H1 (cell line): ENCODE measurements at regions not wholly inside any gene's neighbourhood (a gene's known extent, or its start where the extent isn't known, plus 50 kb on each side); places are given as distances from the start of the nearest gene placed in this dataset.

Source experiments
- CTCF ChIA-PET: fragments of 300-600 bp; sonication (Branson Sonifier 250); formaldehyde crosslinking; loops from one replicate; lab custom pipeline; 2021; ENCODE audit not compliant: partially characterized antibody; lab: Charles Lee
- POLR2A ChIA-PET: fragments of 300-600 bp; sonication (Branson Sonifier 250); formaldehyde crosslinking; loops from one replicate; lab custom pipeline; 2021; ENCODE audit warnings: inconsistent platforms; ENCODE audit not compliant: partially characterized antibody; lab: Charles Lee
- DNase-seq, 2 experiments: peaks; one replicate each; pipeline versions ENCODE4 v3.0.0 to v3.0.0-alpha.2; 2010 to 2022; ENCODE audit warnings: low spot score in 2 of 2, low read depth in 1 of 2, mixed read lengths in 1 of 2
- FAIRE-seq: peaks from 2 replicates; lab custom pipeline; 2011; peaks lifted over from hg19 to GRCh38; lab: Jason Lieb, UNC
- H2AFZ ChIP-seq: 2 replicates; pipeline ENCODE4 v1.8.1; 2012; ENCODE audit warnings: low read length, inconsistent platforms
- H2AK5ac ChIP-seq: 2 replicates; pipeline ENCODE4 v1.6.1; 2013; ENCODE audit warnings: low read depth, low read length
- H2BK120ac ChIP-seq: replicated peaks from 2 replicates; pipeline ENCODE3; 2013; ENCODE audit warnings: low read depth, low read length, inconsistent platforms
- H2BK12ac ChIP-seq: 2 replicates; pipeline ENCODE4 v1.6.1; 2013; ENCODE audit warnings: low read depth, low read length
- H2BK15ac ChIP-seq: 2 replicates; pipeline ENCODE4 v1.6.1; 2013; ENCODE audit warnings: low read length
- H2BK20ac ChIP-seq: 2 replicates; pipeline ENCODE4 v1.6.1; 2013; ENCODE audit warnings: low read length
- H2BK5ac ChIP-seq: 2 replicates; pipeline ENCODE4 v1.6.1; 2013; ENCODE audit warnings: low read depth, low read length
- H3K14ac ChIP-seq: 2 replicates; pipeline ENCODE4 v1.6.1; 2013; ENCODE audit warnings: inconsistent platforms; ENCODE audit not compliant: insufficient read length
- H3K18ac ChIP-seq: 2 replicates; pipeline ENCODE4 v1.6.1; 2013; ENCODE audit warnings: low read length; ENCODE audit errors: extremely low read depth
- H3K23ac ChIP-seq: 2 replicates; pipeline ENCODE4 v1.6.1; 2013; ENCODE audit warnings: inconsistent platforms; ENCODE audit not compliant: insufficient read length
- H3K23me2 ChIP-seq: 2 replicates; pipeline ENCODE4 v1.6.1; 2013; ENCODE audit warnings: low read depth, low read length
- H3K27ac ChIP-seq: 2 replicates; pipeline ENCODE4 v1.6.1; 2011; ENCODE audit warnings: low read depth, low read length, inconsistent platforms
- H3K27me3 ChIP-seq, 4 experiments: replicated peaks in 1 of 4; 1 replicate in 1 of 4; 2 replicates in 3 of 4; pipeline versions ENCODE4 v1.6.1 to v1.8.1; 2011 to 2013; ENCODE audit warnings: low read length in 3 of 4, mild to moderate bottlenecking in 3 of 4, inconsistent platforms in 2 of 4, mixed read lengths in 2 of 4, moderate library complexity in 1 of 4; ENCODE audit not compliant: control insufficient read depth in 3 of 4, insufficient read depth in 3 of 4; ENCODE audit errors: extremely low read depth in 1 of 4
- H3K36me3 ChIP-seq, 4 experiments: 2 replicates each; pipeline versions ENCODE4 v1.6.1 to v1.8.1; 2011 to 2013; ENCODE audit warnings: mild to moderate bottlenecking in 4 of 4, low read length in 3 of 4, moderate library complexity in 2 of 4, control low read depth in 1 of 4, inconsistent platforms in 1 of 4; ENCODE audit not compliant: insufficient read depth in 4 of 4, control insufficient read depth in 2 of 4
- H3K4ac ChIP-seq: replicated peaks from 2 replicates; pipeline ENCODE3; 2013; ENCODE audit warnings: low read length, low read depth, mixed read lengths, inconsistent platforms; ENCODE audit not compliant: insufficient read length
- H3K4me1 ChIP-seq, 4 experiments: replicated peaks in 1 of 4; 1 replicate in 1 of 4; 2 replicates in 3 of 4; pipeline versions ENCODE4 v1.6.1 to v1.8.1; 2011 to 2013; ENCODE audit warnings: low read length in 3 of 4, inconsistent platforms in 2 of 4, mixed read lengths in 1 of 4; ENCODE audit not compliant: insufficient read depth in 4 of 4, control insufficient read depth in 3 of 4
- H3K4me2 ChIP-seq, 2 experiments: 2 replicates each; pipeline versions ENCODE4 v1.6.1 to v1.8.1; 2011 to 2013; ENCODE audit warnings: low read depth in 2 of 2, low read length in 2 of 2, control low read depth in 1 of 2, inconsistent platforms in 1 of 2, mild to moderate bottlenecking in 1 of 2; ENCODE audit not compliant: insufficient read depth in 1 of 2
- H3K4me3 ChIP-seq, 4 experiments: fragments of 200-600, 300-600 bp in 1 of 4; sonication (generic), shearing (Covaris generic), sonication (Bioruptor Twin) in 1 of 4; 2 replicates each; pipeline versions ENCODE4 v1.5.1 to v1.8.1; 2011 to 2016; ENCODE audit warnings: low read length in 4 of 4, low read depth in 3 of 4, control low read depth in 2 of 4, inconsistent platforms in 2 of 4, mild to moderate bottlenecking in 2 of 4, mixed read lengths in 1 of 4, moderate library complexity in 1 of 4; ENCODE audit not compliant: insufficient read depth in 2 of 4; ENCODE audit errors: extremely low read depth in 1 of 4
- H3K56ac ChIP-seq: replicated peaks from 2 replicates; pipeline ENCODE3; 2013; ENCODE audit warnings: low read depth, mild to moderate bottlenecking, mixed read lengths, low read length, inconsistent platforms; ENCODE audit not compliant: insufficient read length
- H3K79me1 ChIP-seq: 2 replicates; pipeline ENCODE4 v1.6.1; 2013; ENCODE audit warnings: low read depth, low read length, control low read depth
- H3K79me2 ChIP-seq, 2 experiments: 2 replicates each; pipeline versions ENCODE4 v1.6.1 to v1.8.1; 2012 to 2013; ENCODE audit warnings: low read length in 2 of 2, mild to moderate bottlenecking in 2 of 2, inconsistent platforms in 1 of 2; ENCODE audit not compliant: insufficient read depth in 2 of 2, control insufficient read depth in 1 of 2
- H3K9ac ChIP-seq, 4 experiments: replicated peaks in 1 of 4; 1 replicate in 1 of 4; 2 replicates in 3 of 4; pipeline versions ENCODE4 v1.6.1 to v1.8.1; 2011 to 2013; ENCODE audit warnings: low read depth in 3 of 4, low read length in 3 of 4, control low read depth in 2 of 4, mild to moderate bottlenecking in 2 of 4, moderate library complexity in 2 of 4, inconsistent platforms in 1 of 4; ENCODE audit errors: extremely low read depth in 1 of 4
- H3K9me3 ChIP-seq, 2 experiments: 2 replicates each; pipeline versions ENCODE4 v1.6.1 to v1.8.1; 2012 to 2013; ENCODE audit warnings: mild to moderate bottlenecking in 2 of 2, moderate library complexity in 2 of 2, control low read depth in 1 of 2, inconsistent platforms in 1 of 2, low read depth in 1 of 2, low read length in 1 of 2, mixed read lengths in 1 of 2; ENCODE audit not compliant: insufficient read depth in 2 of 2
- H4K20me1 ChIP-seq, 2 experiments: replicated peaks in 1 of 2; 2 replicates each; pipeline versions ENCODE3 to v1.8.1; 2011 to 2013; ENCODE audit warnings: inconsistent platforms in 2 of 2, low read length in 2 of 2, mild to moderate bottlenecking in 1 of 2; ENCODE audit not compliant: insufficient read depth in 2 of 2, control insufficient read depth in 1 of 2
- H4K5ac ChIP-seq: 2 replicates; pipeline ENCODE4 v1.6.1; 2013; ENCODE audit warnings: low read length, low read depth, mixed read lengths, inconsistent platforms; ENCODE audit not compliant: insufficient read length
- H4K8ac ChIP-seq: 2 replicates; pipeline ENCODE4 v1.8.0; 2013; ENCODE audit warnings: mild to moderate bottlenecking, moderate library complexity, low read length, inconsistent platforms; ENCODE audit not compliant: insufficient read depth; ENCODE audit errors: extremely low read depth
- H4K91ac ChIP-seq: replicated peaks from 2 replicates; pipeline ENCODE3; 2013; ENCODE audit warnings: low read length, mixed read lengths, inconsistent platforms; ENCODE audit not compliant: insufficient read length
- BCL11A ChIP-seq, 2 experiments: IDR thresholded peaks; one replicate each; pipeline ENCODE4 v1.6.1; 2011; ENCODE audit warnings: low read depth in 2 of 2, low read length in 2 of 2, mild to moderate bottlenecking in 2 of 2
- FOSL1 ChIP-seq: IDR thresholded peaks from 2 replicates; pipeline ENCODE4 v1.6.1; 2011; ENCODE audit warnings: mild to moderate bottlenecking, low read depth, low read length, moderate library complexity; ENCODE audit not compliant: insufficient read depth
- WGBS, 2 experiments: shearing (Covaris generic) in 1 of 2; methylation state at CpG; one replicate each; pipeline versions ENCODE4 v1.1.6 to v1.1.7; 2013 to 2015; ENCODE audit warnings: low lambda C conversion rate in 2 of 2, mixed read lengths in 2 of 2, inconsistent platforms in 1 of 2, low coverage in 1 of 2, missing lambda C conversion rate in 1 of 2; ENCODE audit not compliant: insufficient replicate concordance in 2 of 2, insufficient coverage in 1 of 2, insufficient read length in 1 of 2; ENCODE audit errors: extremely low coverage in 1 of 2, missing lambda C conversion rate in 1 of 2; 5-methylcytosine and 5-hydroxymethylcytosine counted together
- TF ChIP-seq, protein P1 (sequence below): IDR thresholded peaks from 2 replicates; pipeline ENCODE4 v1.6.1; 2011; ENCODE audit warnings: low read length, improper control_type of control experiment

GRCh38 chr3:26807272-26807671, 184.7 kb downstream of the LRRC3B start:
- DNase-seq (no peak), FAIRE-seq (no peak)
- Histone ChIP-seq H3K23ac (no peak overlapping the region), H3K9me3 (no peaks in the 10 kb centered on the region), H3K27ac (no peak overlapping the region), H2BK120ac (no peak overlapping the region), H3K4me1 (no peaks in the 10 kb centered on the region), H4K20me1 (no peaks in the 10 kb centered on the region), H4K5ac (no peak overlapping the region), H2BK12ac (no peak overlapping the region), H3K18ac (no peak overlapping the region), H3K79me2 (no peaks in the 10 kb centered on the region), H3K9ac (no peak overlapping the region), H4K91ac (no peak overlapping the region), H3K27me3 (no peaks in the 10 kb centered on the region), H3K4me3 (no peak overlapping the region), H3K14ac (no peak overlapping the region), H2BK15ac (no peak overlapping the region), H2BK5ac (no peak overlapping the region), H3K4ac (no peak overlapping the region), H3K36me3 (no peaks in the 10 kb centered on the region), H4K8ac (no peak overlapping the region), H3K4me2 (no peak overlapping the region), H2AFZ (no peak overlapping the region), H2BK20ac (no peak overlapping the region), H2AK5ac (no peak overlapping the region), H3K23me2 (no peaks in the 10 kb centered on the region), H3K56ac (no peak overlapping the region), H3K79me1 (no peaks in the 10 kb centered on the region)
- CTCF ChIA-PET, result interaction anchor here (0.6 to 0.7 kb wide), 2 partner anchors 457 to 498 kb away, joined by 3 to 4 read pairs; no protein-coding TSS in a partner anchor
- POLR2A ChIA-PET, result interaction anchor here (1.0 kb wide), 1 partner anchor 338 kb away, joined by 3 read pairs; no protein-coding TSS in a partner anchor
- 75% methylated on average over 1 of the region's 1 CpG; no CpG with 5 or more reads in 1 of the 2 experiments for WGBS, 2 experiments
- TF ChIP-seq, protein P1, sequence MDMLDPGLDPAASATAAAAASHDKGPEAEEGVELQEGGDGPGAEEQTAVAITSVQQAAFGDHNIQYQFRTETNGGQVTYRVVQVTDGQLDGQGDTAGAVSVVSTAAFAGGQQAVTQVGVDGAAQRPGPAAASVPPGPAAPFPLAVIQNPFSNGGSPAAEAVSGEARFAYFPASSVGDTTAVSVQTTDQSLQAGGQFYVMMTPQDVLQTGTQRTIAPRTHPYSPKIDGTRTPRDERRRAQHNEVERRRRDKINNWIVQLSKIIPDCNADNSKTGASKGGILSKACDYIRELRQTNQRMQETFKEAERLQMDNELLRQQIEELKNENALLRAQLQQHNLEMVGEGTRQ, result no peak
- no peak for TF ChIP-seq FOSL1
- no peak for TF ChIP-seq BCL11A (IDR thresholded peaks at IDR 0.05; ENCODE audit: low read depth in 2 of 2, low read length in 2 of 2)
